Left lung (tissue), 4 donors: ENCODE measurements at regions not wholly inside any gene's neighbourhood (a gene's known extent, or its start where the extent isn't known, plus 50 kb on each side); places are given as distances from the start of the nearest gene placed in this dataset.

Source experiments
- ATAC-seq: fragments of 200-7000 bp; cut with Tn5 transposase; one replicate; pipeline ENCODE4 v1.9.1; 2020; ENCODE audit warnings: moderate library complexity
- DNase-seq, 4 donors: peaks; one replicate each; pipeline ENCODE4 v3.0.0-alpha.2; 2013 to 2020
- H3K27ac ChIP-seq, 2 donors: fragments of 200-600 bp; sonication (generic) in 1 of 2; one replicate each; pipeline versions ENCODE4 v1.5.0 to v1.8.0; 2020 to 2021
- H3K27me3 ChIP-seq, 2 donors: fragments of 200-600 bp; sonication (generic) in 1 of 2; one replicate each; pipeline versions ENCODE4 v1.5.0 to v1.8.0; 2020 to 2021
- H3K36me3 ChIP-seq, 2 donors: fragments of 200-600 bp; sonication (generic) in 1 of 2; one replicate each; pipeline versions ENCODE4 v1.5.0 to v1.8.0; 2020 to 2021
- H3K4me1 ChIP-seq, 2 donors: fragments of 200-600 bp; one replicate each; pipeline ENCODE4 v1.8.0; 2021
- H3K4me3 ChIP-seq, 2 donors: fragments of 200-600 bp; sonication (generic) in 1 of 2; one replicate each; pipeline versions ENCODE4 v1.5.0 to v1.8.0; 2020 to 2021; ENCODE audit warnings: mild to moderate bottlenecking in 1 of 2
- H3K9me3 ChIP-seq, 2 donors: fragments of 200-600 bp; sonication (generic) in 1 of 2; one replicate each; pipeline versions ENCODE4 v1.5.0 to v1.8.0; 2020 to 2021
- intact Hi-C, 2 donors: fragments of 100-400 bp; cut with DNase I; formaldehyde crosslinking; loops; one replicate each; pipeline versions ENCODE4 v1.11.2 to v1.14.2; 2022
- TF ChIP-seq, protein P1 (sequence below), 2 donors: fragments of 200-600 bp; sonication (generic) in 1 of 2; IDR thresholded peaks; one replicate each; pipeline versions ENCODE4 v1.5.0 to v1.8.0; 2021; ENCODE audit warnings: antibody characterized with exemption in 2 of 2
- donor health status: DM: no; HTN: yes; CAD: no.
- donor health status: DM: no; HTN: no; CAD: no.

- TF ChIP-seq, protein P1, sequence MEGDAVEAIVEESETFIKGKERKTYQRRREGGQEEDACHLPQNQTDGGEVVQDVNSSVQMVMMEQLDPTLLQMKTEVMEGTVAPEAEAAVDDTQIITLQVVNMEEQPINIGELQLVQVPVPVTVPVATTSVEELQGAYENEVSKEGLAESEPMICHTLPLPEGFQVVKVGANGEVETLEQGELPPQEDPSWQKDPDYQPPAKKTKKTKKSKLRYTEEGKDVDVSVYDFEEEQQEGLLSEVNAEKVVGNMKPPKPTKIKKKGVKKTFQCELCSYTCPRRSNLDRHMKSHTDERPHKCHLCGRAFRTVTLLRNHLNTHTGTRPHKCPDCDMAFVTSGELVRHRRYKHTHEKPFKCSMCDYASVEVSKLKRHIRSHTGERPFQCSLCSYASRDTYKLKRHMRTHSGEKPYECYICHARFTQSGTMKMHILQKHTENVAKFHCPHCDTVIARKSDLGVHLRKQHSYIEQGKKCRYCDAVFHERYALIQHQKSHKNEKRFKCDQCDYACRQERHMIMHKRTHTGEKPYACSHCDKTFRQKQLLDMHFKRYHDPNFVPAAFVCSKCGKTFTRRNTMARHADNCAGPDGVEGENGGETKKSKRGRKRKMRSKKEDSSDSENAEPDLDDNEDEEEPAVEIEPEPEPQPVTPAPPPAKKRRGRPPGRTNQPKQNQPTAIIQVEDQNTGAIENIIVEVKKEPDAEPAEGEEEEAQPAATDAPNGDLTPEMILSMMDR (IDR thresholded peaks at IDR 0.05) = no peak
- H3K27ac ChIP-seq = no peak overlapping the region
- DNase-seq = no peak
Observed at GRCh38 chr12:58313091-58313855, 371.9 kb downstream of the ATP23 start.

GRCh38 chr12:58314610-58315009 is 373.2 kb downstream of the ATP23 start:
- Histone ChIP-seq H3K4me1 (no peaks in the 10 kb centered on the region), H3K4me3 (no peak overlapping the region), H3K36me3 (no peaks in the 10 kb centered on the region), H3K9me3 (peaks cover 0 to 8% of the 10 kb centered on the region in 2 donors), H3K27ac (no peak overlapping the region), H3K27me3 (no peaks in the 10 kb centered on the region)
- TF ChIP-seq, protein P1 (IDR thresholded peaks at IDR 0.05) = no peak
- ATAC-seq (peak; percentile 18), DNase-seq (no peak)
- intact Hi-C loops = no loop called here

More at GRCh38 chr12:58313091-58313855, 371.9 kb downstream of the ATP23 start:
- intact Hi-C loops = no loop called here
- H3K36me3 ChIP-seq = no peaks in the 10 kb centered on the region
- no peaks in the 10 kb centered on the region for H3K4me1 ChIP-seq
- peak; percentile 28 for ATAC-seq
- no peak overlapping the region for H3K4me3 ChIP-seq
- peaks cover 0 to 2% of the 10 kb centered on the region in 2 donors for H3K9me3 ChIP-seq
- H3K27me3 ChIP-seq = no peaks in the 10 kb centered on the region

GRCh38 chr12:58316926-58317325 is 375.6 kb downstream of the ATP23 start:
- intact Hi-C loops = no loop called here

GRCh38 chr12:58321414-58321813 is 380.0 kb downstream of the ATP23 start:
- TF ChIP-seq, protein P1 (IDR thresholded peaks at IDR 0.05) = no peak
- no peaks in the 10 kb centered on the region for H3K27me3 ChIP-seq
- intact Hi-C loops = no loop called here
- no peaks in the 10 kb centered on the region for H3K4me1 ChIP-seq
- DNase-seq (no peak), ATAC-seq (no peak)
- H3K4me3 ChIP-seq = no peak overlapping the region
- no peak overlapping the region for H3K27ac ChIP-seq
- no peaks in the 10 kb centered on the region for H3K36me3 ChIP-seq
- H3K9me3 ChIP-seq = peaks cover 0 to 8% of the 10 kb centered on the region in 2 donors

More at GRCh38 chr12:58316926-58317325, 375.6 kb downstream of the ATP23 start:
- peaks cover 0 to 8% of the 10 kb centered on the region in 2 donors for H3K9me3 ChIP-seq
- no peaks in the 10 kb centered on the region for H3K4me1 ChIP-seq
- H3K27ac ChIP-seq = no peak overlapping the region
- no peak for ATAC-seq
- DNase-seq = no peak
- TF ChIP-seq, protein P1 (IDR thresholded peaks at IDR 0.05) = no peak
- H3K36me3 ChIP-seq = no peaks in the 10 kb centered on the region
- no peaks in the 10 kb centered on the region for H3K27me3 ChIP-seq
- H3K4me3 ChIP-seq = no peak overlapping the region

DNA sequence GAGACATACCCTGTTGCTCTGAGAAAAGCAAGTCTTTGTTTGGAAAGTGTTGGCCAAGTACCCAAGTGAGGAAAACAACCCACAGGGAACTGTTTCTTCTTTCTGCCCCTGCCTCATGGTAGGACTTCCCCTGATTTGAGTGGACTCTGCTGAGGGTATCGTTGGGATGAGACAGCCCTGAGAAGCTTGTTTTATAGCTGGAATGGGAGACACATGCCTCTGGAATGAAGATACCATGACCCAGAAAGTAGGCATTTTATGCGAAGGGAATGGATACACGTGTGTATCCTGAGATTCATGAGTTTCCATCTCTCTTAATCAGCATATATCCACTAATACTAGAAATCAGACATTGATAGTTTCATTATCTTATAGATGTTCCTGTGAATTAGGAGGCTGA is 382.3 kb downstream of the ATP23 start:
- intact Hi-C loops = no loop called here

More for the DNA sequence above, 382.3 kb downstream of the ATP23 start:
- Histone ChIP-seq H3K36me3 (no peaks in the 10 kb centered on the region), H3K27ac (no peak overlapping the region), H3K4me1 (no peaks in the 10 kb centered on the region), H3K27me3 (no peaks in the 10 kb centered on the region), H3K9me3 (peaks cover 0 to 5% of the 10 kb centered on the region in 2 donors), H3K4me3 (no peak overlapping the region)
- no peak for ATAC-seq
- TF ChIP-seq, protein P1 (IDR thresholded peaks at IDR 0.05) = no peak
- DNase-seq = no peak
